M059J (cell line): ENCODE measurements at regions not wholly inside any gene's neighbourhood (a gene's known extent, or its start where the extent isn't known, plus 50 kb on each side); places are given as distances from the start of the nearest gene placed in this dataset.
A peak's percentile ranks its signal among the peaks of the same experiment; 100 is the strongest.
"Not testable (repeated sequence)": the region's sequence is repeated elsewhere in the genome, so short reads cannot be mapped to it uniquely, and the experiment has no call there.

Source experiments
- DNase-seq: peaks from one replicate; pipeline ENCODE4 v3.0.0-alpha.2; 2012; ENCODE audit warnings: low read depth

GRCh38 chrX:138871739-138872138 lies 160.2 kb upstream of the FGF13 start:
- no peak for DNase-seq

DNA sequence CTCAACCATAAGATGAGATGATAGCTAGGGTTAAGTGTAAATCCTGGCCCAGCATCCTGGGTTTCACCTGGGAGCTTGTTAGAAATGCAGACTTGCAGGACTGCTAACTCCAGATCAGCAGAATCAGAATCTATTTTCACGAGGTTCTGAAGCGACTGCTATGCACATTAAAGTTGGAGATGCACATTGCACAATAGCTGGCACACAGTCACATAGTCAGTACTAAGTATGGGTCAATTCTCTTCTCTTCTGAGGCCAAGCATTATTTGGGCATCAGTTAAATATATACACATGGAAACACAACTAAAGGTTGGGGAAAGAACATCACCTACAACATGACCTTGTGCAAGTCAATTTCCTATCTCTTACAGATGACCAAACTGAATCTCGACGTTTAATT lies 155.1 kb upstream of the FGF13 start:
- DNase-seq: no peak

GRCh38 chrX:138865093-138865649 lies 153.7 kb upstream of the FGF13 start:
- no peak for DNase-seq

- DNase-seq: no peak
These were observed 147.9 kb upstream of the FGF13 start for GRCh38 chrX:138859421-138859820.

DNA sequence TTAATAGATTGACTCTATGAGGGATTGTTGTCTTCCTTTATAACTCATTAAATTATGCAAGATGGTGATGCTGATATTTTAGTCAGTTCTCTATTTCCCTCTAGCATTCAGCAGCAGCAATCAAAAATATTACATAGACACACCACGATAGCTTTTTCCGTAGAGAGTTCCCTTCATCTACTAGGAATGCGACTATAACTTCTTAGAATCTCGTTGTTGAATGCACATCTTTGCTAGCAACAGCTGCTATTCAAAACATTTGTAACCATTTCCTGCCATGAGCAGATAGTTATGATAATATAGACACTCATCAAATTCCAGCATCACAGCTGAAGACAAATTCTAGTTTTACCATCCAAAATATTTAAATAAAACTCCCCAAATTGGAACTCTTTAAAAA lies 147.4 kb upstream of the FGF13 start:
- peak; percentile 24 for DNase-seq

DNA sequence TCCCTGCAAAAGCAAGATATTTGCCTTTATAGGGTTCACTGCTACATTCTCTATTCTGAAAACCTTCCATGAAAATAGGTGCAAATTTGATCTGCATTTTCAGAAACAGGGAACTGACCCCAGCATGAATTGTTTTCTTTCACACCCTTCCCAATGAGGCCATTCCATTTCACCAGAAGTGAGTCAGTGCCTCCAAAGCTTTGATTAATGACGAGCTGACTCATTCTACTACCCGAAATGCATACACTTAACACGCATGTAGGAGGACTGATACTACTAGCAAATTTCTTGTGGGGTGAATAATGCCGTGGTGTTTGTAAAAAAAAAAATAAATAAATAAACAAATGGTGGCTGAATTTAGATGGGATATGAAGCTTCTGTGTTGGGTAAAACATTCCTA lies 146.9 kb upstream of the FGF13 start:
- peak; percentile 95 for DNase-seq

- DNase-seq: peak; percentile 70
These were observed 145.5 kb upstream of the FGF13 start for GRCh38 chrX:138856881-138857604.

- no peak for DNase-seq
These were observed 142.4 kb upstream of the FGF13 start for GRCh38 chrX:138853936-138854335.

DNA sequence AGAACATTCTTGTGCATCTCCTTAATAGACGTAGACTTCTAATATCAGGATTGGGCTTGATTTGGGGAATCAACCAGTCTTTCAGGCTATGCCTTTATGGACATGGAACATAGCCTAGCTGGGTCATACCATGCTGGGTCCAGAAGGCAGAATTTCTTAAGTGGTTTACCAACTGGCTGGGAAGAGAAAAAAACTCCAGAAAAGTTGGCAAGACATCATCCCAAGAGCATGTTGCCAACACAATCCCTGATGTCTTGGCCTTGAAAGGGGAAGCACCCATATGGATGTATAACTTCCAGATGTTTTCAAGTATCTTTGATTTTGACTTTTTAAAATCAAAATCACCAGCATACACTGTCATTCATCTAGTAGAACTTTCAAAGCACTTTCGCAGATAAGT lies 138.0 kb upstream of the FGF13 start:
- DNase-seq: no peak

DNA sequence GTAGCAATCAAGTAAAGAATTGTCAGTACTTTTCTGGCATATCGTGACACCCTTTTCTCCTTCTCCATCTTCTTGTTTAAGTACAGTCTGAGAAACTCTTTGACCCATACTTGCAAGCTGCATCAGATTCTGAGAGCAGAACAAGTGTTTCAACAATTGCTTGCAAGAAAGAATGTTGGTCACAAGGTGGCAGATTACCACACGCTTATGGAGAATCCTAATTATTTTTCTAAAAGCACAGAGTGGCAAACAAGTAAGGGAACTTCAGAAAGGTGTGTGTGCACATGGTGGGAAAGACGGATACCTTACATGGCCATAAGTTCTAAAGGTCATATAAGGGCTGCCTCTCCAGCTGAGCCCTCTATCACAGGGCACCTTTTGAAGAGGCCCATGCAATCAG lies 136.4 kb upstream of the FGF13 start:
- DNase-seq: peak; percentile 43

DNA sequence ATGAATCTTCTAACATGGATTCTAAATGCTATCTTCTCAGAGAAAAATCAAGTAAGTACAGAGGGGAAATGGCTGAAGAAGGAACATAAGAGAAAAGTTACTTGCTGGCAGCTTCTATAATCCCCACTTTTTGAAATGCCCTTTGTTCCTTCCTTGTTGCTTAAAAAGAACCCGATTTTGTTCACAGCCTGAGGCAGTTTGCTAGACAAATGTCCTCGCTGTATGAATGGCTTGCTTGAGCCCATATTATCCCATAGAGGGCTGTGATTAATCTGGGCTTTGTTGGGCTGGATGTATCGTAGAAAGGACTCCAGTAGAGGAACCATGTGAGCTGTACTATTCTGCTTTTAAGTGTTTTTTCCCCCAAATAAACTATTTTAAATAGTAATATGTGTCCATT lies 134.3 kb upstream of the FGF13 start:
- no peak for DNase-seq

GRCh38 chrX:138807400-138807799 lies 95.9 kb upstream of the FGF13 start:
- DNase-seq: not testable (repeated sequence)

- DNase-seq: peak; percentile 30
These were observed 82.7 kb upstream of the FGF13 start for GRCh38 chrX:138794246-138794645.

DNA sequence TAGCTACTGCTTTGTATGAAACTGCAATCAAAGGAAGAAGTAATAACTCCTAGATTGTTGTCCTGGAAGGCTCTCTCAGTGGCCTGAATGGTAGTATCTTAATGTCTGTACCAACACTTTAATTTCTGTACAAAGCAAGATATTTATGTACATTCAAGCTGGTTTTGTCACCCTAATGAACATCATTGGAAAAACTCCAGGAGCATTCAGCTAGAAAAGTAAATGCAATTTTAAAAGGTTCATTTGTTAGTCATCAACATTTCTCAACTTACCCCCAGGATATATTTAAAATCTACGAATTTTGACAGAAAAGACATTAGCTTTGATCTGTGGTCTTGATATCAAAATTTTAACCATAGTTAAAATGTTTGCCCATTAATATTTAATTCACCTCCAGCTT lies 80.0 kb upstream of the FGF13 start:
- DNase-seq: peak; percentile 76

DNA sequence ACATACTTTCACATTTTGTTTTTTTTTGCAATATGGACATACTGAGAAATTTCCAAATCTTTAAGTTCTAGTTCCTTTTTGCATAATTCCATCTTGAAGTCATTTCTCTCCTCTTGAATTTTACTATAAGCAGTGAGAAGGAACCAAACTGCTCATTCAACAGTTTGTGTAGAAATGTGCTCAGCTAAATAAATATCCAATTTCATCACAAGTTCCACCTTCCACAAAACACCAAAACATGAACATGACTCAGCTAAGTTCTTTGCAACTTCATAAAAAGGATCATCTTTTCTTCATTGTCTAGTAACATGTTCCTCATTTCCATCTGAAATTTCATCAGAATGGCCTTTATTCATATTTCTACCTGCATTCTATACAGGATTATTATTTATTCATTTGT lies 77.3 kb upstream of the FGF13 start:
- peak; percentile 22 for DNase-seq

DNA sequence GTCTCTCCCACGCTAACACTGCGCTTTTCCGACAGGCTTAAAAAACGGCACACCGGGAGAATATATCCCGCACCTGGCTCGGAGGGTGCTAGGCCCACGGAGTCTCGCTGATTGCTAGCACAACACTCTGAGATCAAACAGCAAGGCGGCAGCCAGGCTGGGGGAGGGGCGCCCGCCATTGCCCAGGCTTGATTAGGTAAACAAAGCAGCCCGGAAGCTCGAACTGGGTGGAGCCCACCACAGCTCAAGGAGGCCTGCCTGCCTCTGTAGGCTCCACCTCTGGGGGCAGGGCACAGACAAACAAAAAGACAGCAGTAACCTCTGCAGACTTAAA lies 67.0 kb upstream of the FGF13 start:
- DNase-seq: not testable (repeated sequence)

DNA sequence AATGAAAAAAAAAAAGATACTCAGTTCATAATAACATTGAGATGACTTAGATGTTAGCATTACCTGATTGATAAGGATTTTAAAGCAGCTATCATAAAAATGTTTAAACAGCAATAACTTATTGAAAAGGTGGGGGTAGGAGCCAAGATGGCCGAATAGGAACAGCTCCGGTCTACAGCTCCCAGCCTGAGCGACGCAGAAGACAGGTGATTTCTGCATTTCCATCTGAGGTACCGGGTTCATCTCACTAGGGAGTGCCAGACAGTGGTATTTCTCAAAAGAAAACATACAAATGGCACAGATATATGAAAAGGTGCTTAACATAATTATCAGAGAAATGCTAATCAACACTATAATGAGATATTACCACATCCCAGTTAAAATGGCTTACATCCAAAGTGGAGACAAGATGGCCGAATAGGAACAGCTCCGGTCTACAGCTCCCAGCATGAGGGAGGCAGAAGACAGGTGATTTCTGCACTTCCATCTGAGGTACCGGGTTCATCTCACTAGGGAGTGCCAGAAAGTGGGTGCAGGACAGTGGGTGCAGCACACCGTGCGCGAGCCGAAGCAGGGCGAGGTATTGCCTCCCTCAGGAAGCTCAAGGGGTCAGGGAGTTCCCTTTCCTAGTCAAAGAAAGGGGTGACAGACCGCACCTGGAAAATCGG lies 66.5 kb upstream of the FGF13 start:
- not testable (repeated sequence) for DNase-seq

- peak; percentile 20 for DNase-seq
These were observed 65.7 kb upstream of the FGF13 start for GRCh38 chrX:138777230-138777629.

DNA sequence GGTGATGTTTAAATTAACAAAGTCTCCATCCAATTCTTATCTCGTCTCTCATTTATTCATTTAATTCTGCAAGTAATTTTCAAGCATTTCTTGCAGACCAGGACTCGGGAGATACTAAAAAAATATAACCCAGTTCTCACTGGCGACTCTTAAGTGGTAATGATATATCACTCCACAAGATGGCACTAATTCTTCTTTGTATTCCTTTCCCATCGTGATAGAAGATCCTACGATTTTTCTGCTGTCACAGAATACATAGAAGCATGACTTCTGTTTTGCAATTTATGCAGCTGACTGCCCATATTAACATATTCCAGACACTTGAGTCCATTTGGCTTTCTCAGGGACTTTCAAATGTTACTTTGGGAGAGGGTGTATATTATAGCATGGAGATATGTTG lies 64.0 kb upstream of the FGF13 start:
- DNase-seq: peak; percentile 67

- no peak for DNase-seq
These were observed 59.5 kb upstream of the FGF13 start for GRCh38 chrX:138771047-138771446.

GRCh38 chrX:138769918-138770317 lies 58.4 kb upstream of the FGF13 start:
- DNase-seq: no peak

DNA sequence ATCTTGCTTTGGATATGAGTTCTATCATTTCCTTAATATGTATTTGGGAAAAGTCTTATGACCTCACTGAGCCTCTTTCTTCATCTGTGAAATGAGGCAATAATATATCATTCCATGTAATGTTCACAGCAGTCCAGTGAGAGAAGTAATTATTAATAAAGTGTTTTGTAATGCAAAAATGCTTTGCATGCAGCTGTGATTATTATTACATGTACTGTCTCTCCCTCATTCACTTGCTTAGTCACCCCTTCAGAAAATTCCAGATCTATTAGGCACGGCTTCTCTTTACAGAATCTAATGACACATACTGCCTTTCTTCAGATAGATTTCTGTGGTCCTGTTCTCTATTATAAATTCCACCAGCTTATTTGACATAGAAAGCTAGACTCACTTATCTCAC lies 53.5 kb upstream of the FGF13 start:
- DNase-seq: peak; percentile 53

DNA sequence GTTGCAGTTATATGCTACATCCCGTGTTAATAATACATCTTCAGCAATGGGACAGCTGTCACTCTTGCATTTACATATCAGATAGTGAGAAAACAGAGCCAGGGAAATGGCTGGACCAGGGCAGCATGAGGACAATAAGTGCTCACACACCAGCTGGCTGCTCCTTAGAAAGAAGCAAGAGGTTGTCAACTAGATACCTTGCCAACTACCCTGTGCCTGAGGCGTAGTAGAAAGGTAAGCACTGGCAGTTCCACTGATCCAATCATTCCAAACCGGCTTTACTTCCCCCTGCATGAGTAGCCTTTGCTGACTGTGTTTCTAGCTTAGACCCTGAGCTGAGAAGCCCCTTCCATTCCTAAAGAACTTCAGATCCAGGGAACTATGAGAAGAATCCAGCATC lies 52.2 kb upstream of the FGF13 start:
- no peak for DNase-seq

GRCh38 chrX:138761380-138761779 lies 49.9 kb upstream of the FGF13 start:
- no peak for DNase-seq
